ENCODE measurements at regions not wholly inside any gene's neighbourhood (a gene's known extent, or its start where the extent isn't known, plus 50 kb on each side); places are given as distances from the start of the nearest gene placed in this dataset.

- ChIA-PET CTCF (no interaction called here), POLR2A (no interaction called here)
- no TSS peak for BruUV-seq (replicated peaks)
Observed at GRCh38 chr12:75705749-75706711, 194.6 kb upstream of the KRR1 start.

GRCh38 chr12:75704664-75705063 lies 193.3 kb upstream of the KRR1 start:
- CTCF ChIA-PET = no interaction called here
- Histone ChIP-seq H3K36me3 (ENCODE audit: control insufficient read depth, insufficient read depth, low read length) (no peaks in the 10 kb centered on the region), H3K9me3 (no peaks in the 10 kb centered on the region), H3K27me3 (replicated peaks; ENCODE audit: control insufficient read depth, insufficient read depth, low read length) (no peaks in the 10 kb centered on the region), H3K4me1 (peaks cover 5% of the 10 kb centered on the region; the same call in 1 of the 2 replicates), H3K4me3 (ENCODE audit: low read depth, low read length) (no peak overlapping the region)
- no peak overlapping the region for H3K27ac Mint-ChIP-seq (ENCODE audit: unreplicated experiment)
- no peaks in the 10 kb centered on the region for H3K27me3 Mint-ChIP-seq (ENCODE audit: insufficient read depth, unreplicated experiment)
- POLR2A ChIA-PET = no interaction called here
- H3K4me3 Mint-ChIP-seq (ENCODE audit: unreplicated experiment) = no peak overlapping the region
- intact Hi-C loops (cut with micrococcal nuclease; ENCODE audit: unreplicated experiment) = no loop called here
- H3K4me1 Mint-ChIP-seq (ENCODE audit: low read depth, unreplicated experiment) = peaks cover 10% of the 10 kb centered on the region
- no TSS peak for BruUV-seq (replicated peaks)
- TF ChIP-seq, protein P1, sequence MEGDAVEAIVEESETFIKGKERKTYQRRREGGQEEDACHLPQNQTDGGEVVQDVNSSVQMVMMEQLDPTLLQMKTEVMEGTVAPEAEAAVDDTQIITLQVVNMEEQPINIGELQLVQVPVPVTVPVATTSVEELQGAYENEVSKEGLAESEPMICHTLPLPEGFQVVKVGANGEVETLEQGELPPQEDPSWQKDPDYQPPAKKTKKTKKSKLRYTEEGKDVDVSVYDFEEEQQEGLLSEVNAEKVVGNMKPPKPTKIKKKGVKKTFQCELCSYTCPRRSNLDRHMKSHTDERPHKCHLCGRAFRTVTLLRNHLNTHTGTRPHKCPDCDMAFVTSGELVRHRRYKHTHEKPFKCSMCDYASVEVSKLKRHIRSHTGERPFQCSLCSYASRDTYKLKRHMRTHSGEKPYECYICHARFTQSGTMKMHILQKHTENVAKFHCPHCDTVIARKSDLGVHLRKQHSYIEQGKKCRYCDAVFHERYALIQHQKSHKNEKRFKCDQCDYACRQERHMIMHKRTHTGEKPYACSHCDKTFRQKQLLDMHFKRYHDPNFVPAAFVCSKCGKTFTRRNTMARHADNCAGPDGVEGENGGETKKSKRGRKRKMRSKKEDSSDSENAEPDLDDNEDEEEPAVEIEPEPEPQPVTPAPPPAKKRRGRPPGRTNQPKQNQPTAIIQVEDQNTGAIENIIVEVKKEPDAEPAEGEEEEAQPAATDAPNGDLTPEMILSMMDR (IDR thresholded peaks at IDR 0.05; ENCODE audit: insufficient read depth in 1 of 2, low read depth in 1 of 2, low read length in 1 of 2, severe bottlenecking in 1 of 2, unreplicated experiment in 1 of 2) = no peak
- H3K36me3 Mint-ChIP-seq (ENCODE audit: insufficient read depth, unreplicated experiment) = no peaks in the 10 kb centered on the region
- no peaks in the 10 kb centered on the region for H3K9me3 Mint-ChIP-seq (ENCODE audit: unreplicated experiment)
- DNase-seq = no peak

More at GRCh38 chr12:75705749-75706711, 194.6 kb upstream of the KRR1 start:
- Mint-ChIP-seq H3K9me3 (ENCODE audit: unreplicated experiment) (no peaks in the 10 kb centered on the region), H3K4me3 (ENCODE audit: unreplicated experiment) (no peak overlapping the region), H3K27ac (ENCODE audit: unreplicated experiment) (no peak overlapping the region), H3K36me3 (ENCODE audit: insufficient read depth, unreplicated experiment) (no peaks in the 10 kb centered on the region), H3K4me1 (ENCODE audit: low read depth, unreplicated experiment) (peaks cover 10% of the 10 kb centered on the region), H3K27me3 (ENCODE audit: insufficient read depth, unreplicated experiment) (no peaks in the 10 kb centered on the region)
- H3K36me3 ChIP-seq (ENCODE audit: control insufficient read depth, insufficient read depth, low read length) = no peaks in the 10 kb centered on the region
- H3K4me1 ChIP-seq = peaks cover 5% of the 10 kb centered on the region; the same call in 1 of the 2 replicates
- H3K4me3 ChIP-seq (ENCODE audit: low read depth, low read length) = no peak overlapping the region
- H3K9me3 ChIP-seq = no peaks in the 10 kb centered on the region
- intact Hi-C loops (cut with micrococcal nuclease; ENCODE audit: unreplicated experiment) = no loop called here
- no peak for DNase-seq
- TF ChIP-seq, protein P1 (IDR thresholded peaks at IDR 0.05; ENCODE audit: insufficient read depth in 1 of 2, low read depth in 1 of 2, low read length in 1 of 2, severe bottlenecking in 1 of 2, unreplicated experiment in 1 of 2) = no peak
- H3K27me3 ChIP-seq (replicated peaks; ENCODE audit: control insufficient read depth, insufficient read depth, low read length) = no peaks in the 10 kb centered on the region

DNA sequence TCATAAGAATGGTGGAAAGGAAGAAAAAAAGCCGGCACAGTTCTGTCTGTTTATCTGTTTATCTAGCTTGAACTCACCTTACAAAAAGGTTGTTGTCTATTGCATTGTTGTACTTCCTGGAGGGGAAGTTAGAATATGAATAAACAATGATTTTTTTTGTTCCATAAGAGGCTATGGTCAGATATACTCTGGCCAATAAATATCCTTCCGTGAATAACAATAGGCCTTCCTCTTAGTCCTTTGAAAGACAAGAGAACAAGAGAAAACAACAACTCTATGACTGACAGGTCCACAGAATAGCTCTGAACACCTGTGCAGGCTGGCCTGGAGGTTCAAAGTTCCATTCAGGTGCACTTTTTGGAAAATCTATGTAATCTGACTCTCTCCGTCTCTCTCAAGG lies 192.8 kb upstream of the KRR1 start:
- H3K4me1 Mint-ChIP-seq (ENCODE audit: low read depth, unreplicated experiment) = peaks cover 10% of the 10 kb centered on the region
- no peak for DNase-seq
- intact Hi-C loops (cut with micrococcal nuclease; ENCODE audit: unreplicated experiment) = no loop called here
- BruUV-seq (replicated peaks) = no TSS peak
- no peaks in the 10 kb centered on the region for H3K36me3 ChIP-seq (ENCODE audit: control insufficient read depth, insufficient read depth, low read length)
- H3K4me1 ChIP-seq = peaks cover 5% of the 10 kb centered on the region; the same call in 1 of the 2 replicates
- H3K36me3 Mint-ChIP-seq (ENCODE audit: insufficient read depth, unreplicated experiment) = no peaks in the 10 kb centered on the region
- H3K9me3 ChIP-seq = no peaks in the 10 kb centered on the region; the same call in 1 of the 2 replicates
- no peaks in the 10 kb centered on the region for H3K27me3 Mint-ChIP-seq (ENCODE audit: insufficient read depth, unreplicated experiment)
- TF ChIP-seq, protein P1 (IDR thresholded peaks at IDR 0.05; ENCODE audit: insufficient read depth in 1 of 2, low read depth in 1 of 2, low read length in 1 of 2, severe bottlenecking in 1 of 2, unreplicated experiment in 1 of 2) = no peak
- H3K27me3 ChIP-seq (replicated peaks; ENCODE audit: control insufficient read depth, insufficient read depth, low read length) = no peaks in the 10 kb centered on the region
- ChIA-PET CTCF (no interaction called here), POLR2A (no interaction called here)
- no peak overlapping the region for H3K4me3 ChIP-seq (ENCODE audit: low read depth, low read length)
- H3K27ac Mint-ChIP-seq (ENCODE audit: unreplicated experiment) = no peak overlapping the region
- H3K9me3 Mint-ChIP-seq (ENCODE audit: unreplicated experiment) = no peaks in the 10 kb centered on the region
- no peak overlapping the region for H3K4me3 Mint-ChIP-seq (ENCODE audit: unreplicated experiment)
